ENCODE measurements at regions not wholly inside any gene's neighbourhood (a gene's known extent, or its start where the extent isn't known, plus 50 kb on each side); places are given as distances from the start of the nearest gene placed in this dataset.

GRCh38 chr5:68139611-68140441 is 75.7 kb upstream of the PIK3R1 start (continued):
- TF ChIP-seq ELK1 (IDR thresholded peaks at IDR 0.05; ENCODE audit: low read depth, low read length) (no peak), KLF5 (IDR thresholded peaks at IDR 0.05; ENCODE audit: partially characterized antibody) (no peak), SRF (IDR thresholded peaks at IDR 0.05; ENCODE audit: low read depth in 2 of 2, low read length in 2 of 2) (no peak), ZBTB4 (CRISPR knock-in tag; IDR thresholded peaks at IDR 0.05) (no peak), SUPT20H (IDR thresholded peaks at IDR 0.05; ENCODE audit: borderline replicate concordance, control insufficient read depth, low read depth, low read length) (no peak), REST (IDR thresholded peaks at IDR 0.05; ENCODE audit: low read depth, low read length) (no peak), GATAD2B (conservative IDR thresholded peaks at IDR 0.05; ENCODE audit: low read depth) (no peak), RUNX3 (IDR thresholded peaks at IDR 0.05; ENCODE audit: low read length) (0 out of 2 replicates have a peak, but pooled peaks have one; percentile 32), NFIC (IDR thresholded peaks at IDR 0.05; ENCODE audit: low read depth, low read length) (peak; percentile 48; the same call in 1 of the 2 replicates), JUNB (IDR thresholded peaks at IDR 0.05) (peak; percentile 42; the same call in 1 of the 2 replicates)
